Loucy (cell line): ENCODE measurements at regions not wholly inside any gene's neighbourhood (a gene's known extent, or its start where the extent isn't known, plus 50 kb on each side); places are given as distances from the start of the nearest gene placed in this dataset.

Experiments
- H2AFZ ChIP-seq: fragments of 200-600 bp; sonication (generic); 2 replicates; pipeline ENCODE4 v1.6.0; 2016; ENCODE audit warnings: antibody characterized with exemption, mild to moderate bottlenecking, low read length, moderate library complexity
- H3F3A ChIP-seq: fragments of 200-600 bp; 2 replicates; pipeline ENCODE4 v1.6.0; 2016; ENCODE audit warnings: antibody characterized with exemption, low read depth, mild to moderate bottlenecking
- H3K27me3 ChIP-seq: fragments of 200-600 bp; sonication (generic); 2 replicates; pipeline ENCODE4 v1.6.1; 2014; ENCODE audit warnings: low read length, mild to moderate bottlenecking; ENCODE audit not compliant: insufficient read depth, poor library complexity, severe bottlenecking
- H3K36me3 ChIP-seq: fragments of 200-600 bp; sonication (generic); 2 replicates; pipeline ENCODE4 v1.6.1; 2016; ENCODE audit warnings: low read length; ENCODE audit not compliant: insufficient read depth
- H3K4me1 ChIP-seq: fragments of 200-600 bp; sonication (generic); 2 replicates; pipeline ENCODE4 v1.5.1; 2014; ENCODE audit warnings: low read length, mild to moderate bottlenecking; ENCODE audit not compliant: insufficient read depth, poor library complexity, severe bottlenecking
- H3K4me2 ChIP-seq: fragments of 200-600 bp; sonication (generic); 2 replicates; pipeline ENCODE4 v1.6.0; 2014; ENCODE audit warnings: antibody characterized with exemption, low read length, low read depth, mild to moderate bottlenecking; ENCODE audit not compliant: poor library complexity, severe bottlenecking
- H3K4me3 ChIP-seq: fragments of 200-600 bp; sonication (generic); 2 replicates; pipeline ENCODE4 v1.5.1; 2014; ENCODE audit warnings: low read length, mild to moderate bottlenecking, mixed read lengths; ENCODE audit not compliant: poor library complexity, severe bottlenecking
- H3K79me2 ChIP-seq: fragments of 200-600 bp; sonication (generic); 2 replicates; pipeline ENCODE4 v1.6.1; 2014; ENCODE audit warnings: low read length; ENCODE audit not compliant: insufficient read depth
- H3K9ac ChIP-seq: fragments of 200-600 bp; sonication (generic); 2 replicates; pipeline ENCODE4 v1.6.0; 2014; ENCODE audit warnings: mild to moderate bottlenecking, low read depth, low read length, moderate library complexity; ENCODE audit not compliant: poor library complexity, severe bottlenecking
- H3K9me2 ChIP-seq: fragments of 200-600 bp; sonication (generic); replicated peaks from 2 replicates; pipeline ENCODE4 v1.6.1; 2016; ENCODE audit warnings: low read depth, low read length, mixed read lengths
- H3K9me3 ChIP-seq: fragments of 200-600 bp; sonication (generic); 2 replicates; pipeline ENCODE4 v1.6.1; 2014; ENCODE audit warnings: mild to moderate bottlenecking, antibody characterized with exemption, low read length, low read depth; ENCODE audit not compliant: insufficient read depth
- H4K20me1 ChIP-seq: fragments of 200-600 bp; sonication (generic); 2 replicates; pipeline ENCODE4 v1.6.0; 2014; ENCODE audit warnings: antibody characterized with exemption, low read length, mild to moderate bottlenecking; ENCODE audit not compliant: insufficient read depth, poor library complexity, severe bottlenecking
- CTCF ChIP-seq: fragments of 200-600 bp; sonication (generic); conservative IDR thresholded peaks from 2 replicates; pipeline ENCODE4 v1.5.1; 2014; ENCODE audit warnings: mild to moderate bottlenecking, antibody characterized with exemption, low read length
- EZH2phosphoT487 ChIP-seq: fragments of 200-600 bp; IDR thresholded peaks from 2 replicates; pipeline ENCODE4 v1.6.1; 2018; ENCODE audit warnings: antibody characterized with exemption, mild to moderate bottlenecking, moderate library complexity, borderline replicate concordance

GRCh38 chr20:59526242-59527225 is 77.8 kb upstream of the PHACTR3 start:
- no peaks in the 10 kb centered on the region for H3K9me2 ChIP-seq
- no peak overlapping the region for H3K4me3 ChIP-seq
- no peak overlapping the region for H2AFZ ChIP-seq
- no peaks in the 10 kb centered on the region for H3K27me3 ChIP-seq
- H3K36me3 ChIP-seq = no peaks in the 10 kb centered on the region
- TF ChIP-seq CTCF (peak; percentile 73), EZH2phosphoT487 (no peak)
- H3F3A ChIP-seq = no peaks in the 10 kb centered on the region
- no peaks in the 10 kb centered on the region for H3K9me3 ChIP-seq
- no peaks in the 10 kb centered on the region for H3K79me2 ChIP-seq
- H3K9ac ChIP-seq = no peak overlapping the region
- H4K20me1 ChIP-seq = no peaks in the 10 kb centered on the region
- no peaks in the 10 kb centered on the region for H3K4me1 ChIP-seq
- H3K4me2 ChIP-seq = peak overlapping the region; percentile 35

- H3K79me2 ChIP-seq = no peaks in the 10 kb centered on the region
- no peak overlapping the region for H3K4me2 ChIP-seq
- no peak overlapping the region for H3K4me3 ChIP-seq
- H3K9me2 ChIP-seq = no peaks in the 10 kb centered on the region
- no peak for TF ChIP-seq CTCF
- no peak for TF ChIP-seq EZH2phosphoT487
- no peaks in the 10 kb centered on the region for H4K20me1 ChIP-seq
- no peaks in the 10 kb centered on the region for H3K4me1 ChIP-seq
- no peak overlapping the region for H3K9ac ChIP-seq
- no peaks in the 10 kb centered on the region for H3F3A ChIP-seq
- no peak overlapping the region for H2AFZ ChIP-seq
- no peaks in the 10 kb centered on the region for H3K27me3 ChIP-seq
- no peaks in the 10 kb centered on the region for H3K9me3 ChIP-seq
- H3K36me3 ChIP-seq = no peaks in the 10 kb centered on the region
Observed at GRCh38 chr20:59530782-59531181, 73.6 kb upstream of the PHACTR3 start.

- no peaks in the 10 kb centered on the region for H3K9me2 ChIP-seq
- H3K4me2 ChIP-seq = no peak overlapping the region
- H3K9me3 ChIP-seq = peaks cover 5% of the 10 kb centered on the region; the same call in 1 of the 2 replicates
- H2AFZ ChIP-seq = no peak overlapping the region
- no peaks in the 10 kb centered on the region for H3K4me1 ChIP-seq
- H3K9ac ChIP-seq = no peak overlapping the region
- H3K4me3 ChIP-seq = no peak overlapping the region
- no peak for TF ChIP-seq CTCF
- TF ChIP-seq EZH2phosphoT487 = no peak
- no peaks in the 10 kb centered on the region for H3K27me3 ChIP-seq
- H4K20me1 ChIP-seq = no peaks in the 10 kb centered on the region
- H3K79me2 ChIP-seq = no peaks in the 10 kb centered on the region
- no peaks in the 10 kb centered on the region for H3K36me3 ChIP-seq
- H3F3A ChIP-seq = no peaks in the 10 kb centered on the region
Observed at GRCh38 chr20:59537991-59538390, 66.3 kb upstream of the PHACTR3 start.
